GM10266 (cell line): ENCODE measurements at regions not wholly inside any gene's neighbourhood (a gene's known extent, or its start where the extent isn't known, plus 50 kb on each side); places are given as distances from the start of the nearest gene placed in this dataset.
"Not testable (repeated sequence)": the region's sequence is repeated elsewhere in the genome, so short reads cannot be mapped to it uniquely, and the experiment has no call there.

Source experiments
- DNase-seq: peaks from one replicate; pipeline ENCODE4 v3.0.0; 2012; ENCODE audit errors: extremely low spot score
- TF ChIP-seq, protein P1 (sequence below): IDR thresholded peaks from 2 replicates; pipeline ENCODE4 v1.5.1; 2012; ENCODE audit warnings: mild to moderate bottlenecking, low read depth; ENCODE audit not compliant: control insufficient read depth, insufficient read depth; ENCODE audit errors: missing control alignments

DNA sequence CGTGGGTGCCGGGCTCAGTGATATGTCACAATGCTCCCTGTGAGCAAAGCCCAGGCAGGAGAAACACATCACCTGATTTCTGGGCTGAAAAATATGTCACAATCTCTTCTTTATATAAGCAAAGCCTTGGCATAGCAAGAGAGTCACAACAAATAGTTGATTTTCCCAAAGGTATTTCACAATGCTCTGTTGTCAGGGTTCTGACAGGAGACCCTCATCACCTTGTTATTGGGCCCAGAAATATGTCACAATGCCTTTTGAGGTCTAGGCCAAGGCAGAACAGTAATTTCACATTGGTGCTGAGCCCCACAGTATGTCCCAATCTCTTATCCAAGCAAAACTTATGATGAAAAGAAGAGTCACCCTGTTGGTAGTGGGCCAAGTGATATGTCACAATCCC lies 125.7 kb downstream of the ZNF675 start:
- TF ChIP-seq, protein P1, sequence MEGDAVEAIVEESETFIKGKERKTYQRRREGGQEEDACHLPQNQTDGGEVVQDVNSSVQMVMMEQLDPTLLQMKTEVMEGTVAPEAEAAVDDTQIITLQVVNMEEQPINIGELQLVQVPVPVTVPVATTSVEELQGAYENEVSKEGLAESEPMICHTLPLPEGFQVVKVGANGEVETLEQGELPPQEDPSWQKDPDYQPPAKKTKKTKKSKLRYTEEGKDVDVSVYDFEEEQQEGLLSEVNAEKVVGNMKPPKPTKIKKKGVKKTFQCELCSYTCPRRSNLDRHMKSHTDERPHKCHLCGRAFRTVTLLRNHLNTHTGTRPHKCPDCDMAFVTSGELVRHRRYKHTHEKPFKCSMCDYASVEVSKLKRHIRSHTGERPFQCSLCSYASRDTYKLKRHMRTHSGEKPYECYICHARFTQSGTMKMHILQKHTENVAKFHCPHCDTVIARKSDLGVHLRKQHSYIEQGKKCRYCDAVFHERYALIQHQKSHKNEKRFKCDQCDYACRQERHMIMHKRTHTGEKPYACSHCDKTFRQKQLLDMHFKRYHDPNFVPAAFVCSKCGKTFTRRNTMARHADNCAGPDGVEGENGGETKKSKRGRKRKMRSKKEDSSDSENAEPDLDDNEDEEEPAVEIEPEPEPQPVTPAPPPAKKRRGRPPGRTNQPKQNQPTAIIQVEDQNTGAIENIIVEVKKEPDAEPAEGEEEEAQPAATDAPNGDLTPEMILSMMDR, result no peak
- DNase-seq, result no peak

DNA sequence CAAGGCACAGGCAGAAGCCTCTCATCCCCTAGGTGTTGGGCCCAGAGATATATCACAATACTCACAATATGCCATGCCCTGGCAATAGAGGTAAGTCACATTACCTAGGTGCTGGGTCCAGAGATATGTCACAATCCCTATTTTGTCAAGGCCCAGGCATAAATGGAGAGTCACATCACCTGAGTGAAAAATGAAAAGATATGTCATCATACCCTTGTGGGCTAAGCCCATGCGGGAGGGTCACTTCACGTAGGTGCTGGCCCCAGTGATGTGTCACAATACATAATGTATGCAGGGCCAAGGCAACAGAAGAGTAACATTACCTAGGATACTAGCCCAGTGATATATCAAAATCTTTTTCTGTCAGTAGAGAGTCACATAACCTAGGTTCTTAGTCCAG lies 127.0 kb downstream of the ZNF675 start:
- TF ChIP-seq, protein P1, result no peak
- DNase-seq, result no peak

DNA sequence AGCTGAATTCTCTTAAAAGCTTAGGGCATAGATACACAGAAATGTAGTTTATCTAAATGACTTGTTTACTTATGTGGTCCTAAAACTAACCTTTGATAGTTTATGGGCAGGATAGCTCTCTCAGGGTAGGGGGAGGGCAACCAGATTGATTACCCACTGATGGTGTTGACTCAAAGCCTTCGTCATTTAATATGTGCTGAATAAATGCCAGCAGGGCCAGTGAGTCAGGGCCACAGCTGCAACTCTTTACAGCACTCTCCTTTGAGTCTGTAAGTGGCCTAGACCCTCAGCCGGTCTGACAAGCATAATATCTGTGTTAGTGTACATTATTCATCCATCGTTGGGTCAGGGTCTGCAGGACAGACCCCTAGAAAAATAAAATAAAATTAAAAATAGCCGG lies 128.5 kb downstream of the ZNF675 start:
- TF ChIP-seq, protein P1, result no peak
- DNase-seq, result no peak

DNA sequence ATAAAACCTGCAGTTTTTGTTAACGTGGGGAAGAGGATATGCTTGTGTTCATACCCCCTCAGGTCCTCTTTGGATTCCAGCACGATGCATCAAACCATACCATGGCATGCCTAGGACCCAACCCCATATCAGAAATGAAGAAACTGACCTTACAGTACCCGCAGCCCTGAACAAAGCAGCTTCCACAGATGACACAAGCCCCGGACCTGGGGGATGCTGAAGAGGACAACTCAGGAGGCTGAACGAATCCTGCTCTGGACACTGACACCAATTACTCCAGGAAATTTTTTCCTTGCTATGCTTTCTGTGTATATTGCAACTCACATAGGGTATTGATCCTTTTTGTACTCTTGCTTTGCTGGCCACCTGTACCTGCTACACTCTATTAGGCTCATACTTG lies 129.6 kb downstream of the ZNF675 start:
- TF ChIP-seq, protein P1, result no peak
- DNase-seq, result no peak

DNA sequence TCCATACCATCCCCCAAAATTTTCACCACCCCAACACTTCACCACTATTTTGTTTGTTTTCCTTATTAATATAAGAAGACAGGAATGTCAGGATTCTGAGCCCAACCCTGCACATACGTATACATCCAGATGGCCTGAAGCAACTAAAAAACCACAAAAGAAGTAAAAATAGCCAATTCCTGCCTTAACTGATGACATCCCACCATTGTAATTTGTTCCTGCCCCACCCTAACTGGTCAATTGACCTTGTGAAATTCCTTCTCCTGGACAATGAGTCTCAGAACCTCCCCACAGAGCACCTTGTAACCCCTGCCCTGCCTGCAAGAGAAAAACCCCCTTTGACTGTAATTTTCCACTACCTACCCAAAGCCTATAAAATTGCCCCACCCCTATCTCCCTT lies 132.5 kb downstream of the ZNF675 start:
- DNase-seq, result no peak
- TF ChIP-seq, protein P1, result no peak

DNA sequence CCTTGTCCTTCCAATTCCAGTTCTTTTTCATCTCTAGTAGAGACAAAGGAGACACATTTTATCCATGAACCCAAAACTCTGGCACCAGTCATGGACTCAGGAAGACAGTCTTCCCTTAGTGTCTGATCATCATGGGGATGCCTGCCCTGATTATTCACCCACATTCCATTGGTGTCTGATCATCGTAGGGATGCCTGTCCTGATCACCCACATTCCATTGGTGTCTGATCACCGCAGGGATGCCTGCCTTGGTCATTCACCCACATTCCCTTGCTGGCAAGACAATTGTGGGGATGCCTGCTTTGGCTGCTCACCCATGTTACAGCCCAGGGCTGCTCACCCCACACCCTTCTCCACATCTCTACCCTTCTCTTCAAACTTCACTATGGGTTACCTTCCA lies 136.9 kb downstream of the ZNF675 start:
- not testable (repeated sequence) for DNase-seq

DNA sequence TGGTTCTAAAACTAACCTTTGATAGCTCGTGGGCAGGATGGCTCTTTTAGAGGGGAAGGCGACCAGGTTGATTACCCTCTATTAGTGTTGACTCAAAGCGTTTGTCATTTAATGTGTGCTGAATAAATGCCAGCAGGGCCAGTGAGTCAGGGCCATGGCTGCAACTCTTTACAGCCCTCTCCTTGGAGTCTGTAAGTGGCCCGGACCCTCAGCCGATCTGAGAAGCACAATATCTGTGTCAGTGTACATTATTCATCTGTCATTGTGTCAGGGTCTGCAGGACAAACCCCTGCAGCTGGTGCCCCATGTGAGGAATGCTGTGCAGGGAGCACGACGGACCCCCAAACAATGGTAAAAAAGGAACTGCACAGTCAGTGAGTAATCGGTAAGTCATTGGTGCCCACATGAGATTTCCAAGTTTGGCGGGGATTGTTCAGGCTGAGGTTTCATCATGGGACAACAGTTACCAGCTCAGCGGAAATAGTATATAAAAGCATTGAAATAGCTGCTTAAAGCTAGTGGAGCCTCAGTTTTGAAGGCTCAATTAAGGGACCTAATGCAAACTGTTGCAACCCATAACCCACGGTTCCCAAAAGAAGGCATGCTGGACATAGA lies 139.1 kb downstream of the ZNF675 start:
- DNase-seq, result no peak

More for the DNA sequence above, 139.1 kb downstream of the ZNF675 start:
- TF ChIP-seq, protein P1, result no peak
